NCI-H226 (cell line): ENCODE measurements at regions not wholly inside any gene's neighbourhood (a gene's known extent, or its start where the extent isn't known, plus 50 kb on each side); places are given as distances from the start of the nearest gene placed in this dataset.
"Not testable (repeated sequence)": the region's sequence is repeated elsewhere in the genome, so short reads cannot be mapped to it uniquely, and the experiment has no call there.

Experiments used
- DNase-seq: peaks from one replicate; pipeline ENCODE4 v3.0.0-alpha.2; 2015

DNA sequence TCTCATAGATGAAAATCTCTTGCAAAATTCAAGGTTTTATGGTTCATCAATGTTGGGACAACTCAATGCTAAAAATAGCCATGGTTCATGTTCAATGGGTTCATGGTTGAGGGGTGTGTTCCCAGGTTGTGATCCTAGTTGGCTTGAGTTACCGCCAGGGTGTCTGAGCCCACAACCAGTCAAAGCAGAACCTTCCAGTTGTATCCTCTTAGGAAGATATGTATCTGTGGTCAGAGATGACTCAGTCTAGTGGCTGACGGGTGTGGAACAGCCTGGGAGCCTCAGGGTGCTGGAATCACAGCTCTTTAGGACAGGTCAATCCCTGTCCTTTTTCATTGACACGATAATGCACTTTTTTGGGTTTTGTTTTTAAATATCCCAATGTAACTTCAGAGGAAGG, 192.3 kb upstream of the NR3C2 start:
- peak; percentile 43 for DNase-seq

DNA sequence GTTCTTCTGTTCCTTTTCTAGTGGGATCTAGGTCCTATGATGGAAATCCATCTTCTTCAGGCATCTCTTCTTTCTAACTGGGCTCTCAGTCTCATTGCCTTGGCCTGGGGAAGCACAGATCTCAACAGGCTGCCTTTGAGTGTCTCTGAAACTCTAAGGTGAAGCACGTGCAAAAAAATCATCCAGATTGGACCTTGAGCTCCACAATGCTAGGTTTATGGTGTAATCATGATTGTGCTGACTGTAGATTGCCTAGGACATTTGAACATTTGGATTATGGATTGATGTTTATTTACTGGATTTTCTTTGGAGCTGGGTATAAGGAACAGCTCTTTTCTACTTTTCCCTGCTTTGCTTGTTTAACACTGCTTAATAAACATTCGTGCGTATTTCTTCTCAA, 191.5 kb upstream of the NR3C2 start:
- DNase-seq: no peak

DNA sequence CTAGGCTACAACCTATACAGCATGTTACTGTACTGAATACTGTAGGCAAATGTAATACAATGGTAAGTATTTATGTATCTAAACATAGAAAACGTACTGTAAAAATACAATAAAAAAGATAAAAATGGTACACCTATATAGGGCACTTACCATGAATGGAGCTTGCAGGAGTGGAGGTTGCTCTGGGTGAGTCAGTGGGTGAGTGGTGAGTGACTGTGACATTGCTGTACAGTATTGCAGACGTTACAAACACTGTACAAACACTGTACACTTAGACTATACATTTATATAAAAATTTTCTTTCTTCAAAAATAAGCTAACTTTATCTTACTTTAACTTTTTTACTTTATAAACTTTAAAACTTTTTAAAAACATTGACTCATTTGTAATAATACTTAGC, 190.3 kb upstream of the NR3C2 start:
- no peak for DNase-seq

DNA sequence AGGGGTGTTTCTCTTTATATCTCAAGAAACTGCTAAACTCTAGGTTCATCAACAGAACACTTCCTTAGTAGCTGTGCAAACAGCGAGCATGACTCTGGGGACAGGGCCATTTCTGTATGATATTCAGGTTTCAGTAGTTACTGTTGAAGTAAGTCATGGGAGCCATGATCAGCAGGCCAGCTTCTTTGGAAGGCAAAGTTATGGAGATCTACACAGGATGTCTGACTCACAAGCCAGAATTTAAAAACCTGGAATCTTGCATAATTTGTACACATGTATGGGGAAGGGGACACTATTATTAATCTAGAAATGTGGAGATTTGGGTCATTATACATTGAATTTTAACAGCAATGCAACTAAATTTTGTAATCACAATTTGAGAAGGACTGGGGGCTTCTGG, 187.8 kb upstream of the NR3C2 start:
- DNase-seq: peak; percentile 11

DNA sequence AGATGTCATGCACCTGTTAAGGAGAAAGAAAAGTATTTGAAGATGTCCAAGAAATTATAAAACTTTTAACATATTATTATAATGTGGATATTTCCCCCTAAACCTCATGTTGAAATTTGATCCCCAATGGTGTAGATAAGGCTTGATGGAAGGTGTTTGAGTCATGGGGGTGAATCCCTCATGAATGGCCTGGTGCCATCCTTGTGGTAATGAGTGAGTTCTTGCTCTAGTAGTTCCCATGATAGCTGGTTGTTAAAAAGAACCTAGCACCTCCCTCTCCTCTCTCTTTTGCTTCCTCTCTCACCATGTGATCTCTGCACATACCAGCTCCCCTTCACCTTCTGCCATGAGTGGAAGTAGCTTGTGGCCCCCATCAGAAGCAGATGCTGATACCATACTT, 176.6 kb upstream of the NR3C2 start:
- peak; percentile 66 for DNase-seq

DNA sequence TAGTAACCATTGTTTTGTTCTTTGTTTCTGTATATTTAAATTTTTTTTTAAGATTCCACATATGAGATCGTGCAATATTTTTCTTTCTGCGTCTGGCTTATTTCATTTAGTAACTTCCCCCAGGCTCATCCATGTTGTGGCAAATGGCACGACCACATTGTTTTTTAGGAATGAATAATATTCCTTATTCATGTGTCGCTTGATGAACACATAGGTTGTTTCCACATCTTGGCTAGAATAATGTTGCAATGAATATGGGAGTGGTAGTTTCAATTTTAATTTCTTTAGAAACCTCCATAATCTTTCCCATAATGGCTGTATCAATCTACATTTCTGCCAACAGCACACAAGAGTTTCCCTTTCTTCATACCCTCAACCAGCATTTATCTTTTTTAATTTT, 166.8 kb upstream of the NR3C2 start:
- no peak for DNase-seq

DNA sequence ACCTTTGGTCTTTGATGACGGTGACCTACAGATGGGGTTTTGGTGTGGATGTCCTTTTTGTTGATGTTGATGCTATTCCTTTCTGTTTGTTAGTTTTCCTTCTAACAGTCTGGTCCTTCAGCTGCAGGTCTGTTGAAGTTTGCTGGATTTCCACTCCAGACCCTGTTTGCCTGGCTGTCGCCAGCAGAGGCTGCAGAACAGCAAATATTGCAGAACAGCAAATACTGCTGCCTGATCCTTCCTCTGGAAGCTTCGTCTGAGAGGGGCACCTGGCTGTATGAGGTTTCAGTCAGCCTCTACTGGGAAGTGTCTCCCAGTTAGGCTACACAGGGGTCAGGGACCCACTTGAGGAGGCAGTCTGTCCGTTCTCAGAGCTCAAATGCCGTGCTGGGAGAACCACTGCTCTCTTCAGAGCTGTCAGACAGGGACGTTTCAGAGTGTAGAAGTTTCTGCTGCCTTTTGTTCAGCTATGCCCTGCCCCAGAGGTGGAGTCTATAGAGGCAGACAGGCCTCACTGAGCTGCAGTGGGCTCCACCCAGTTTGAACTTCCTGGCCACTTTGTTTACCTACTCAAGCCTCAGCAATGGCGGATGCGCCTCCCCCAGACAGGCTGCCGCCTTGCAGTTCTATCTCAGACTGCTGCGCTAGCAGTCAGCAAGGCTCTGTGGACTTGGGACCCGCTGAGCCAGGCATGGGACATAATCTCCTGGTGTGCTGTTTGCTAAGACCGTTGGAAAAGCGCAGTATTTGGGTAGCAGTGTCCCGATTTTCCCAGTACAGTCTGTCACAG, 156.4 kb upstream of the NR3C2 start:
- not testable (repeated sequence) for DNase-seq

DNA sequence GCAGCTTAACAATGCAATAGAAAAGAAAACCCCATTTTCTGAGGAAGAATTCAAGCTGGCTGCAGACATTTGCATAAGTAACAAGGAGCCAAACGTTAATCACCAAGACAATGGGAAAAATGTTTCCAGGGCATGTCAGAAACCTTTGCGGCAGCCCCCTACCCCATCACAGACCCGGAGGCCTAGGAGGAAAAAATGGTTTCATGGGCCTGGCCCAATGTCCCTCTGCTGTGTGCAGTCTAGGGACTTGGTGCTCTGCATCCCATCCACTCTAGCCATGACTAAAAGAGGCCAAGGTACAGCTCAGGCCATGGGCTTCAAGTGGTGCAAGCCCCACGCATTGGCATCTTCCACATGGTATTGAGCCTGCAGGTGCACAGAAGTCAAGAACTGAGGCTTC, 147.0 kb upstream of the NR3C2 start:
- no peak for DNase-seq

DNA sequence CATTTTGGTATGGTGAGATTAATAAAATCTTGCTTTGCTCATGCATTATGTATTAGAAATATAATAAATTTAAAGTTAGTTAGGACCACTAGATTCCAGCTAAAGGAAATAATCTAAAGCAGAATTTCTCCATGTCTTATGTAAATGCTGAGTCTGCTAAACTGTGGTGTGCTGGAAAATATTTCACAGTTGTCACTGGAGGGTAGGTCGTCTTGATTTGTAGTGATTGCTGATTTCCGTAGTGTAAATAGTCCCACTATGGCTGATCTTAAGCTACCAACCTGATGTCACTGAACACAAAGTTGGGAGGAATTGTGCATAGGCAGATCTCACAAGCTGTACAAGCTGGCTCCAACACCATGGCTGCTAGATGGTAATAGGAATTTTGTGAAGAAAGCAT, 133.4 kb upstream of the NR3C2 start:
- no peak for DNase-seq

DNA sequence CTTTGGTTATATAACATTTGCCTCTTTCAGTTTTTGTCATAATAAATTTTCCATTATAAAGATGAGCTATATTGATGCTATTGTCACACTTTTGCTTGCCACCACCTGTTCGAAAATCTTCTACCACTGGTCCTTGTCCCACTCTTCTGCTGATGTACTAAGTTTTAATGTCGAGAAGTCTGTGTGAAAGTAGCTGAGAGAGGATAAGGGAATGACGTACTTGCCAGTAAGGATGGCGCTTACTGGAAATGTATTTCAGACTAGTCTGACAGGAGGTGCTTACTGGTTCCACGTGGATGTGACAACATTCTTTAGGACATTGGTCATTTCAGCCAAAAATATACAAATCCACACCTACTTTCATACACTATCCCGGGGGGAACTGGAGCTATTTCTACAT, 132.7 kb upstream of the NR3C2 start:
- no peak for DNase-seq

DNA sequence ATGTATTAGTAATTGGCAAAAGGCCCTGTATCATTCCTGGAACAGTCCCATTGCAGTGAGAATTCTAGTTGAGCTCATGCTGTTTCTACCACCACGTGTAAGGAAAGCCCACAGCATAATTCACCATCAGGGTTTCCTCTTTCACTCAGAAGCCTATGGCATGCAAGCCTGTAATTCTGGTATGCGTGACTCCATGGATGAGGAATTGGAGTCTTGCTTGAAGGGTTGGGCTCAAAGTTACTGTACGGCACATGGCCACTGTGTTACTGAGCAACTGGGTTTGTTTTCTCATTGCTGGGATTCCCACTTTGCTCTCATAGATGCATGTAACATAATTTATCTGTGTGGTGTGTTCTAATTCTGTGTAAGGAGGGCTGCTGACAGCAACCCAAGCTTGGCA, 132.3 kb upstream of the NR3C2 start:
- peak; percentile 68 for DNase-seq

DNA sequence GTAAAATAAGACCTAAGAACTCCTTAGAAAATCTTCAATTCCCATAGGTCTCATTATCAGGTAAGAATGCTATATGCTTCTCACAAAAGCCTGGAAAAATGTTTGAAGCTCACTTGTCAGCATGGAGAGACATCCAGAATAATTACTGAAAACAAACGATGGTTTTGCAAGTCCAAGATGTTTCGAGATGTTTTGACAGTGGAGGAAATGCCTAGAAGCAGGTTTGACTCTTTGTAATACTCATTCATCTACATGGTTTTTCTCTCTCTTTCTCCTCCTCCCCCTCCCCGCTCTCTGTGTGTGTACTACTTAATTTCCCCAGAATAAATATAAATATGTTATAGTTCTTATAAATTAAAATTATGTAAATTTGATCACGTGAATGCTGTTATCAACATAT, 131.9 kb upstream of the NR3C2 start:
- DNase-seq: no peak

DNA sequence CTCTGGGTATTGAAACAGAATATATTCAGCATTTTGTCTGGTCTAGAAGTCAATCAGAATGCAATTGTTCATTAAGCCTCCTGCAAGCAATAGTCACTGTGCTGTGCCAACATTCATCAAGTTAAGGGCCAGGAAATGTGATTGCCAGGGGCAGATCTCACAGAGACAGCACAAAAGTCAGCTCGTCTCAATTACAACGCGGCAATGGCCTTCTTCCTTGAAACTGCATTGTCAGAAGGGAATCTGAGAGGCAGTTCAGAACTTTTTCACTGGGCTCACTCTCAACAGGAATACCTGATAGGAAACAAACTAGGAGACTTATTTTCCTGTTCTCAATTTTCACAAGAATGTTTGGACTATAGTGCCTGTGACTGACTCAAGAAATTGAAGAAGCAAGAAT, 131.1 kb upstream of the NR3C2 start:
- DNase-seq: no peak

DNA sequence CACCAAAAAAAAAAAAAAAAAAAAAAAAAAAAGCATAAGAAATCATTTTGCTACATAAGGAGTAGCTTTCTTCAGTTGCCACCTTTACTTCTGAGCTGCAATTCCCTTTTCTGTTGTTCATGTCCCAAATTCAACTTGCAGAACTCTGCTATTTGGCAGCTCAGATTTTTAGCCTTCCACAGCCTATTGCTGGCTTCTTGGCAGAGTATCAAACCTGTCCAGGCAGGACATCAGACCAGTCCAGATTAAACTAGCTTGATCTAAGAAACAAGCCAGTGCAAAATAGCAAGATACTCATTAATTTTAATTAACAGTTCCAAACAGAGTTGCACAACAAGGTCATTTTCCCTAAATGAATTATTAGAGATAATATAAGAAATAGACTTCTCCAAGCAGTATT, 123.6 kb upstream of the NR3C2 start:
- no peak for DNase-seq

DNA sequence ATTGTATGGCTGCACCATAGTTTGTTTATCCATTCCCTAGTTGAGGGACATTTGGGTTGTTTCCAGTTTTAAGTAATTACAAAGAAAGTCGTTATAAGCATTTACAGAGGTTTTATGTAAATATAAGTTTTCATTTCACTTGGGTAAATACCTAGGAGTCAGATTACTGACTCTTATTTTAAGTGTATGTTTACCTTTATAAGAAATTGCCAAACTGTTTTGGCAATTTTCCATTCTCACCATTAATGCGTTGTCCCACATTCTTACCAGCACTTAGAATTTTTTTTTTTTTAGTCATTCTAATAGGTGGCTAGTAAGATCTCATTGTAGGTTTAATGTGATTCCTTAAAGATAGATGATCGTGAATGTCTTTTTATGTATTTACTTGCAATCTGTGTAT, 121.5 kb upstream of the NR3C2 start:
- DNase-seq: no peak

DNA sequence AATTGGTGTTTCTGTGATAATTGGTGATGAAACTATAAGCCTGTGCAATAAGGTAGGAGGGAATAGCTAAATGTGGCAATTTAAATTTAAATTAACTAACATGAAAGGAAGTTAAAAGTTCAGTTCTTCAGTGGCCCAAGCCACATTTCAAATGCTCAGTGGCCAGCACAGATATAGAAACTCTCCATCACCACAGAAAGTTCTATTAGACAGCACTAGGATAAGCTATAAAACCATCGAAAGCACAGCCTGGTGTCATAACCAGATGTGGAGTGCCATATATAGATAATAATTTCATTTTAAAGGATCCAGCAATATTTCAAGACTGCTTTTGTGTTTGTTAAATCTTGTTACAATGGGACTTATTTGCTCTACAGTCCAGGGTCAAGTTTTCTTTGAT, 119.3 kb upstream of the NR3C2 start:
- DNase-seq: no peak

DNA sequence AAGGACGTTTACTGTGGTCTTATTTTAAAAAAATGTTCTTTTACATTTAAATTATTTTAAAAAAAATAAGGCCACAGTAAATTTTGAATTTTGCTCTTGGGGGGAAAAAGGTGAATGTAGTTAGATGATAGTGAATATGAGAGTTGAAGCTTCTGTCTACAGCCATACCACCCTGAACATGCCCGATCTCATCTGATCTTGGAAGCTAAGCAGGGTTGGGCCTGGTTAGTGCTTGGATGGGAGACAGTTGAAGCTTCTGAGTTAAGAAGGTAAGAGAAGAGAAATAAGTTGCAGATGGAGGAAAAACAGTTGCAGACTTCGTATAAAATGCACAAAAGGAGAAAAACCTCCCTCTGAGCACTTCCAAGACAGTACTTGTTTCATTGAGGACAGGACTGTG, 115.6 kb upstream of the NR3C2 start:
- no peak for DNase-seq

DNA sequence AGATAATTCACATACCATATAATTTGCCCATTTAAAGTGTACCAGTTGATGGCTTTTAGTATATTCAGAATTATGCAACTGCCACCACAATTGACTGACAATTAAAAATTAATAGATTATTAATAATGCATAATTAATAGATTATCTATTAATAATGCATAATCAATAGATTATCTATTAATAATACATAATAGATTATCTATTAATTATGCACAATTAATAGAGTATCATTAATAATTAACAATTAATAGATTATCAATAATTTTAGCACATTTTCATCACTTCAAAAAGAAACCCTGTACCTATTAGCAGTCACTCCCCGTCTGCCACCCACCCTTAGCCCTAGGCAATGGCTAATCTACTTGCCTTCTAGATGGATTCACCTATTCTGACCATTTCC, 108.6 kb upstream of the NR3C2 start:
- no peak for DNase-seq

DNA sequence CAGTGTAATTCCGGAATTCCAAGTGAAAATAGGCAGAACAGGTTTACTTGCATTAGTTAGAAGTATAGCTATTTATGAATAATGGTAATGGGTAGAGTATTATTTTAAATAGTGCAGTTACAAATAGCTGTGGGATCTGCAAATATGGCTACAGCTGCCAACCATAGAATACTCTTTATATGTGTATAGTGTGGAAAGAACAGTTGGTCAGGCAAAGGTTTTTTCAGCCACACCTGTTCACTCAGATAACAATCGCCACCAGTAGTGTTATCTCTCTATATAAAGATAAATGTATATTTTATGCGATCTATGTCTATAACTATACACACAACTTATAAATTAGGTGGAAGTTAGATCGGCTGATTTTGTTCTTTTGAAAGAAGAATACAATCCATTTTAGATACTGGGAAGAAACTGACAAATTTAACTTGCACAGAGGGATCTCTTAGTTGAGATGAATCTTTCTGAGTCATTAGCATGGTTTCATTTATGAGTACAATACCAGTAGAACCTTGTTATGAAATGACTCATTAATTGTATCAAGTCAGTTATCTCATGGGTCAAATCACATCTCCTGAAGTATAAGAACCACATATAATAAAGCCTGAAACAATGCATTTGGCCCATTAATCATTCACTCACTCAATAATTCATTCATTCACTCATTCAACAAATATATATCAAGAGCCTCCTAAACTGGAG, 100.9 kb upstream of the NR3C2 start:
- DNase-seq: peak; percentile 20

DNA sequence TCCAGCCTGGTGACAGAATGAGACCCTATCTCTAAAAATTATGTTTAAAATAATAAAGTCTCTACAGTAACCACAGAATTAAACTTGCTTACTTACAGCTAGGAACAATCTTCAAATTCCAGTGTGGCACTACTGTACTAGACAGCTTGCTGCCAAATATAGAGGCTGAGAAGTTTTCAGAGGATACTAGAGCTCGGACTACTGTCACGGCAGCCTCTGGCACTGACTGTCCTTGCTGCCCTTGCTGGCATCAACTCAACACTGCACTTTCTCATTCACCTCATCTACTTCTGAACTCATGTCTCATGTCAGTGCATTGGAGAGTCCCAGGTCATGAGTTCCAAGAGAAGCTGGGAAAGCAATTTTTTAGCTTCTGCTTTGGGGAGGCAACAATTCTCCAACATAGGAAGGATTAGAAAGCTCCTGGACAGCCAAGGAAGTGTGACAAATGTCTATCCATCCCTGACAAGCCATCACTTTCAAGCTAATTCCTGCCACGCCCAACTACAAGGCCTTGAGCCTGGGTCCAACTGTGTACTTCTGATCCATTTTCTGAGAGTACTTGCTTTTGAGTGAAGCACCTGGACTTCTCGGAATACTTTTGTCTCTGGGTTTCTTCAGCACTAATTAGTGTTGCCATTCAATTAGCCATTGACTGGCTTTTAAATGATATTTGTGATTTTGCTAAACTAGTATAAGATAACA, 98.6 kb upstream of the NR3C2 start:
- DNase-seq: no peak

DNA sequence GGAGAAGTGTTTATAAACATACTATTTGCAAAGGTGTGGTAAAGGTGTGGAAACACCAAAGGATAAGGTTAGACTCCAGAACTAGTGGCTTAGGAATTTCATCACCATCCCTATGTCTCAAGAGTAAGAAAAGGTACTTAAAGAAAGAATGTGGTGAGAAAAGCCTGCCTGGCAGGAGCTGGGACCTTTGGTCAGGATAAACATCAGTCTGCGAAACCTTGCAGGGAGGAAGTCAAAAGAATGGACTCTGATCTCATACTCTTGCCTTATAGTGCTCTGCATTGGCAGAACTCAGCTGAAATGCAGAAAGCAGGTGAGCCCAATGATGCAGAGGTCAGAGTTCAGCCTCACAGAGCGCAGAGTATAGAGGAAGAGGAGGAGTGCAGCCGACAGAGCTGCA, 97.2 kb upstream of the NR3C2 start:
- peak; percentile 22 for DNase-seq

DNA sequence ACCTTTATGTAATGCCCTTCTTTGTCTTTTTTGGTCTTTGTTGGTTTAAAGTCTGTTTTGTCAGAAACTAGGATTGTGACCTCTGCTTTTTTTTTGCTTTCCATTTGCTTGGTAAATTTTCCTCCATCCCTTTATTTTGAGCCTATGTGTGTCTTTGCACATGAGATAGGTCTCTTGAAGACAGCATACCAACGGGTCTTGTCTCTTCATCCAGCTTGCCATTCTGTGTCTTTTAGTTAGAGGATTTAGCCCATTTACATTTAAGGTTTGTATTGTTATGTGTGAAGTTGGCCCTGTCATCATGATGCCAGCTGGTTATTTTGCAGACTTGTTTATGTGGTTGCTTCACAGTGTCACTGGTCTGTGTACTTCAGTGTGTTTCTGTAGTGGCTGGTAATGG, 91.6 kb upstream of the NR3C2 start:
- not testable (repeated sequence) for DNase-seq

DNA sequence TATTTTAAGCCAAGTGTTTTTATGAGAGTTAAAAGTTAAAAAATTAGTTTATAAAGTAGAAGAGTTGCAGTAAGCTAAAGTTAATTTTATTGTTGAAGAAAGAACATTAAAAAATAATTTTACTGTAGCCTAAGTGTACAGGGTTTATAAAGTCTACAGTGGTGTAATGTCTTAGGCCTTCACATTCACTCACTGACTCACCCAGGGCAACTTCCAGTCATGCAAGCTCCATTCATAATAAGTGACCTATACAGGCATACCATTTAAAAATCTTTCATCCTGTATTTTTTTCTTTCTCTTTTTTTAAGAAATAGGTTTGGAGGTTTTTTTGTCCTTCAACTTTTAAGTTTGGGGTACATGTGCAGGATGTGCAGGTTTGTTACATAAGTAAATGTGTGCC, 87.9 kb upstream of the NR3C2 start:
- no peak for DNase-seq

DNA sequence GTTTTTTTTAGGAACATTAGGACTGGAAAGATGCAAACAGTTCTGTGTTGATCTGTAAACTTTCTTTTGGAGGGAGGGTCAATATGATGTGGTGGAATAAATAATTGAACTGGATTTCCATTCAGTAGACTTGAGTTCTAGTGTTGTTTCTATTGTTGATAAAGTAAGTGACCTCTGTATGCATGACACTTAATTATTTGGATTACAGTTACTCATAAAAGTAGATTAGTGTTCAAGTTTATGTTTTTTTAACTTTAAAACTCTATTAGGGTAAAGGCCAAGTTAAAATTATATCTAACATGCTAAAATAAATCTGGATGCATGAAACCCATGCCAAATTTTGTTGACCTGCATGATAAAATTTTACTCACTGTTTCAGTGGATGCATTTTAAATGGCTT, 85.4 kb upstream of the NR3C2 start:
- DNase-seq: no peak
